Ecto neural progenitor cell (in vitro differentiated cells): ENCODE measurements at regions not wholly inside any gene's neighbourhood (a gene's known extent, or its start where the extent isn't known, plus 50 kb on each side); places are given as distances from the start of the nearest gene placed in this dataset.
"Not testable (repeated sequence)": the region's sequence is repeated elsewhere in the genome, so short reads cannot be mapped to it uniquely, and the experiment has no call there.

ENCODE experiments used
- DNase-seq: peaks from one replicate; pipeline ENCODE4 v3.0.0-alpha.2; 2018; ENCODE audit warnings: low spot score

DNA sequence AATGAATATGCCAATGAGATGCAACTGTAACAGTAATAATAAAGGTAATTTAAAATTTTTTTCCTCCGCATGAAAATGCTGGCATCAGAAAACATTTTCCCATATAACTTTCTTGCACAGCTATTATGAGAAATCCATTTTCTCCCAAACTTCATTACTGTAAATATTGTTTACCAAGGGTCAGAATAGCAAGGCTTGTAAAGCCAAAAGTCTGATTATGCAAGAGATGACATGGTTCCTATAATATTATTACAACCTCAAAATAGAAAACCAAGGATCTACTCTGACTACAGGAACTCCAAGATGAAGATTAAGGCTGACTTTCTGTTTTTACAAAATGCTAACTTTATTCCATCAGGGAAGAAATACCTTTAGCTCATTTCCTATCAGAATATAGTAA, 162.7 kb upstream of the CDK1 start:
- no peak for DNase-seq

DNA sequence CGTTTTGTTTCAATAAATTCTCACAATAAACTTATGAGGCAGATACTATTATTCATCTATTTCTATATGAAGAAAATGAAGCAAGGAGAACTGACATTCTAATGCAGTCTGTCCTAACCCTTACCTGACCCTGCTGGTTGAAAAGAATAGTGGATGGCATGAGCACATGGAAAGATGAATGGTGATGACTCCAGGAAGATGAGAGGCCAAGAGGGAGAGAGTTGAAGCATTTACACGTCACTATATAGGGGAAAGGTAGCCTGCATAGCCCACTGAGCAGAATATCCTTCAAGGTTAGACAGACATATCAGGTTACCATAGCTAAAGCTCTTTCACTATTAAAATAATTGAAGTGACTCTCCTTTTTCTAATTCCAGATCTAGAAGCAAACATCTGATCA, 163.9 kb upstream of the CDK1 start:
- no peak for DNase-seq

DNA sequence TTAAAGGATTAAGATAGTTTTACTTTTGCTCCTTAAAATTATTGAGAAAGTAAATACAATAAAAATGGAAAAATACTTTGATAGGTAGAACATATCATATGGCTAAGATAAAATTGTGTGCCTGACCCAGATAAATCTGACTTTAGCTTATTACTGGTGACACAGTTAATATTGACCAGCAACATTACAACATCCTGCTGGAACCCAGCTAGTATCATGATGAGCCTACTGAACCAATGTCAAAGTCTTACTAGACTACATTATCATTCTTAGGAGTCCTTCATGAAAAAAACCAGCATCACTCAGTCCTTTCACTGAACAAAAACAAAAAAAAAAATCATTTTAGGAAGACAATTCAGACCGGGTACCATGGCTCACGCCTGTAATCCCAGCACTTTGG, 164.8 kb upstream of the CDK1 start:
- no peak for DNase-seq

DNA sequence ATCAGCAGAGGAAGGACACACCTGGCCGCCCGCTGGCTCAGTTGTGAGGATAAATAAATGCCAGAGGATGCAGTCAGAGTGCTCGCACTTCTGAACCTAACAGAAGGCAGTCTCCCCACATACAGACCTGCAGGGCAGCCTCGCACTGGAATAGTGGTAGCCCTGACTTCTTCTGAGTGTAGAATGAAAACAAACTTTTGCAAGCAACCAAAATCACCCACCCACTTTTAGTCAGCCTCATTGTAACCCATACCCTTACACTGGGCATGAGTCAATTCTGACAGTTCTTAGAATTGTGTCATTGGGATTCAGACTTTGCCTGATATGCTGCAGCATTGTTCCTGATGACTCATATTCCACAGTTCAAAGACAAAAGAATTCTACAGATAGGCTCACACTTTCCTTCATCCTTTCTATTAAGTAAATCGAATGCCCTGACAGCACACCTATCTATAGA, 167.0 kb upstream of the CDK1 start:
- DNase-seq = no peak

DNA sequence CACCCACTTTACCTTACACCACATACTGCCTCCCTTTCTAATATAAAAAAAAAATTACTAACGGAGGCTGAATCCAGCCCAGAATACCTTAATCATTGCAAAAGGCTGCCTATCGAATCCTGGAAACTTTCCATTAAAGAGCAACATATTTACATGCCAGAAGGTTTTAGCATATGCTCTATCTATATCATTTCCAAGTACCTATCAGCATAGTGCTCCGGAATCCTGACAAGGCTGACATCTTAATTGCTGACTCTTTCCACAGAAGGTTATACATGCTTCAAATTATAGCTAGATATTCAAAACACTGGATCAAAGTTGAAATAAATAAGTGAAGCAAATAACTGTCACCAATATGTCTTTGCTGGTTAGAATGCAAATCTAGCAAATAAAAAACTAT, 170.9 kb upstream of the CDK1 start:
- no peak for DNase-seq

DNA sequence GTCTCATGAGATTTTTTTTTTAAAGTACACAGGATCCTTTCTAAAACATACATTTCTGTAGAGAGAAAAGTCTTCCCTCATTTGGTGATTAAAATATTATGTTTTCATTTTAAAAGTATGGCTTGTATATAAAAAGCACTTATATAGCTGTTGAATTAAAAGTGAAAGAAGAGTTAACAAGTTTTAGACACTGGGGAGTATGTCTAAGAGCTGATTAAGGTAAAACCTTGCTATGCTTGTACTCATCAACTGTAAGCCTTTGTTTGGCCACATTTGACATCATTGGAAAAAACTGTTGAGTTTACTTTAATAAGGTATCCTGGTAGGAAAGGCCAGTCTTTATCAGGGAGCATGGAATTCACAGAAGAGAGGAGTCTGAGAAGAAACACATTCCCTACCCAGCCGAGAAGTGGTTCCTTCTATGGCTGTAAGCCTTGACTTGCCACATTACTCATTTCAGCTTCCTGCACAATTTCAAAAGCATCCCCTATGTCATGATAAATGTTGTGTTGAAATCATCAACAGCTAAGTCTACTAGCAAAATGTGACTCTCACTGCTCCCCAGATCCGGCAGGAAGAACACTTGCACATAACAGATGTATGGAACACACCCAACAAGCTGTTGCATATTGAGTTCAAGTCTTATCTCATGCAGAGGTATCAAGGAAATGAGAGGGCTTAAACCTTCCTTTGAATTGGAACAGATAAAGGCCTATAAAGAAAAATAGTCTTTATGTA, 171.8 kb upstream of the CDK1 start:
- DNase-seq = no peak

DNA sequence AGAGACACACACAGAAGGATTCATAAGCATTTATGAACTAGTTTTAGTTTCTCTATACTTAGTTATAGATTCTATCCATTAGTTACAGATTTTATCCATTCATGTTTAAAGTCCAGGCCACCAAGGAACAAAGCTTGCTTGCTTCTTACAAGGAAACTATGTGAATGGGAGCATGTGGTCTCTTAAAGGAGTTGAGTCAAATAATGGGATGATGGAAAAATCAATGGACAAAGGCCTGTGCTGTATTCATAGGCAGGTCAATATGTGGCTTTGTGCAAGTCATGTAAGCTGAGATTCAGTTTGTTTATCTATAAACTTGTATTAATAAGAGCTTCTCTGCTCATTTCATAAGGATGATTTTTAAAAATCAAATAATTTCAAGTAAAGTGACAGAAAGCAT, 172.8 kb upstream of the CDK1 start:
- no peak for DNase-seq

DNA sequence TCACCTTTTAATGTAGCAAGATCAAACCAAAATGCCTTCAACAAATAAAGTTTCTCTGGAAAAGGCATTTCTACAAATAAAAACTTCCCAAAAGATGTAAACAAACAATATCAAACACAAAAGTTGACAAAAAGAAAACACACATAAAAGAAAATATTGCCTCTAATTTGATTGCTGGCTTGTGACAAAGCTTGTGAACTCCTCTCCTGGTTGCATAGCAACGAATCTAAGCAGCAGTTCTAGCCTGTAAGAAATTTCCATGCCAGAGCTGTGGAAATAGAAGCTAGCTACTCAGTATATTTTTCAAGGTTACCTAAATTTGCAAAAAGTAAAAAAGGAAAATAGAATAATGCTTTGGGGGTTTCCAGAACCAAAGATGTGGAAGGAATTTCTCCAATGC, 173.9 kb upstream of the CDK1 start:
- no peak for DNase-seq

DNA sequence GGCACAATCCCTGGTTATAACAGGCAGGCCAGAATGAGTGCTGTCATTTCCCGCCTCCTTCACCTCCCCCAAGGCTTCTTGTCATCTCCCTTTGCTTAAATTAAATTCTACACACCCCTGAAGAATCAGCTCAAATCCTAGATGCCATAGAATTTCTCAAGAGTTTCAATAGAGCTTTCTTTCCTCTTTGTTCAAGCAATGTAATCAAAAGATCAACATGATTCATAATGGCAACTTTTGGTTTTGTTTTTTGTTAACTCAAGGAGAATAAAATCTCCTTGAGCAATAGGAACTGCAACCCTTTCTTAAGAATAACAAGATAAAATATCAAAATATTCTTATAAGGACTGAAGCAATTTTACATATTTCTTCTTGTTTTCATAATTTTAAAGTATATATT, 180.8 kb upstream of the CDK1 start:
- DNase-seq = no peak

DNA sequence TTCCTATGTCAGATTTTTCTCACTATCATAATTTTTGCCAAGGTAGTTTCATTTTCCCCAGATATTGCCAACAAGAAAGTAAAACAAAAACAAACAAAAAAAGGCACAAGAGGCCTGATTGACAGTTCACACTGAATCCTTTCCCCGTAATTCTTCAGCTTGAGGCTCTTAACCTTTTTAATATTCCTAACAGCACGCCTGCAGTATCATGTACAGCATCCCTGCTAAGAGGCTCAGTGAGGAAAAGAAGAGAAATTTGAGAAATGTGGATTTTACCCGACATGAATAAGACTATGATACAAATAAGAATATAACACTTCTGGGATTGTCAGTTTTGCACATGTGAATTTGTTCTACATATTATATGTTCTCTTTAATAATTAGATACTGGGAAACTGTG, 182.4 kb upstream of the CDK1 start:
- DNase-seq = no peak

DNA sequence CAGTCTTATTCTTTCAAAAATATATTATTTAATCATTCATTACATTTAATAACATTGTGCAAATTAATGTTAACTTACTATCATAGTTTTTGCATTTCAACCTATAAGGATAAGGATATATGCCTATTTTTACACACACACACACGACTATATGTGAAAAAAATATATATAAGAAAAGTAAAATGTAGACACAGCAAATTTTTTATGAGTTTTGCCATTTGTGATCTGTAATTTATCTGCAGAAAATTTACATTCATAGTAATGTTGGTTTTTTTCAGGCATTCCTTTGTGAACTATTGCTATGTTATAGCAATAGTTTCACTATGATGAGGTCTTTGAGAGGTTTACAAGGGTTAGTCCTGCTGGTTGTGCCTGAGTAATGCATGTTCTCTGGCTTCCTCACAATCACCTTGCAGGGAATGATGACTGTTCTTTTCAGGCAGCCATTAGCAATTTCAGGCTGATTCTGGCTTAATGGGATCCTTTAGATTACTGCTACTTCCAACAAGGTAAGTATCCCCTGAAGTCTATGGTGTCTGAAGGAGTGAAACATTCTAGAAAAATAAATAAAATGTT, 183.7 kb upstream of the CDK1 start:
- DNase-seq = no peak

DNA sequence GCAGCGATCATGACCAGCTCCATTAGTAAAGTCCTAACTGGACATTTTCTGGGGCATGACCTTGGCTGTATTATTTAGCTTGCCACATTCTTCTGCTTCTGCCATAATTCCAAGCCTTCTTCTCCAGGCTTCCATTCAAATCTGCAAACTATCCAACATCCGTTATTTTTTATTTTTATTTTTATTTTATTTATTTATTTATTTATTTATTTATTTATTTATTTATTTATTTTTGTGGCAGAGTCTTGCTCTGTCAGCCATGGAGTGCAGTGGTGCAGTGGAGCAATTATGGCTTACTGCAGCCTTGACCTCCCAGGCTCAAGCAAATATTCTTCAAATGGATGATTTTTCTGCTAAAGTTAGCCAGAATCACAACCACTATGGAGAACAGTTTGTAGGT, 187.2 kb upstream of the CDK1 start:
- no peak for DNase-seq

DNA sequence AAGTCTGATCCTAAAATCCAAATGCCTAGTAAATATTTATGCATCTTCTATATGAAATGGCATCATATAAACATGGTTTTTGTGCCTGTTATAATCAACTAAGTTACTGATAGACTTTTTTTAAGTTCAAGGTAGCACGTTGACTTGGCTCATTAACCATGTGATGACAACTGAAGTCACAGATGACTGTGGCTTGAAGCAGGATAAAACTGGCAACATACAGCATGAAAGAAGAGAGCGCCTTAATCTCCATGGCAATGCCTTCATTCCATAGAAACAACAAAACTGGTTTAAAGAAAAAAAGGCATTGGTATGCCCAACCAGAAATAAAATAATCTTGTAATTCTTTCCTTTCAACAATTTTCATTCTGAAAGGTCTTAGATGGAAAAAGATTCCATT, 188.9 kb upstream of the CDK1 start:
- DNase-seq = no peak

DNA sequence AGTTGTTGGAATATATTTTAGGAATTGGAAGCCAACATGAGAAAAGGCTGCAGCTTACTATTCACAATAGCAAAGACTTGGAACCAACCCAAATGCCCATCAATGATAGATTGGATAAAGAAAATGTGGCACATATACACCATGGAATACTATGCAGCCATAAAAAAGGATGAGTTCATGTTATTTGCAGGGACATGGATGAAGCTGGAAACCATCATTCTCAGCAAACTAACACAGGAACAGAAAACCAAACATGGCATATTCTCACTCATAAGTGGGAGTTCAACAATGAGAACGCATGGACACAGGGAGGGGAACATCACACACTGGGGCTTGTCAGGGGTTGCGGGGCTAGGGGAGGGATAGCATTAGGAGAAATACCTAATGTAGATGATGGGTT, 192.1 kb upstream of the ANK3 start:
- not testable (repeated sequence) for DNase-seq

DNA sequence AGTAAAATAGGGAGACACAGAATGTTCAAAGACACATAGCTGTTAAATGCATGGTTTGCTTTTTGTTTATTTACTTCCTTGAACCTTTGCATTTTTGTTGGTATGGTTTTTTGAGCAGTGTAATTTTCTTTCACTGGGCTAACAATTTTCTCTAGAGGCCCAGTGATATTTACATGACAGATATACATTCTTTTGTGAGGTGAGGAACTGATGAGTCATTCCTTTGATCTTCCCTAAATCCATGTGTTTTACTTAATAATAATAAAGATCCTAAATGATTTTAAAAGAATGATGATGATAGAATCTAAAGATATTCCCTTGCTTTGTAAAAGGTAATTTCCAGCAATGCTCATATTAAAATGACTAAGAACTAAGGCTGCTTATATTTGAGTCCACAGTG, 188.5 kb upstream of the ANK3 start:
- no peak for DNase-seq

DNA sequence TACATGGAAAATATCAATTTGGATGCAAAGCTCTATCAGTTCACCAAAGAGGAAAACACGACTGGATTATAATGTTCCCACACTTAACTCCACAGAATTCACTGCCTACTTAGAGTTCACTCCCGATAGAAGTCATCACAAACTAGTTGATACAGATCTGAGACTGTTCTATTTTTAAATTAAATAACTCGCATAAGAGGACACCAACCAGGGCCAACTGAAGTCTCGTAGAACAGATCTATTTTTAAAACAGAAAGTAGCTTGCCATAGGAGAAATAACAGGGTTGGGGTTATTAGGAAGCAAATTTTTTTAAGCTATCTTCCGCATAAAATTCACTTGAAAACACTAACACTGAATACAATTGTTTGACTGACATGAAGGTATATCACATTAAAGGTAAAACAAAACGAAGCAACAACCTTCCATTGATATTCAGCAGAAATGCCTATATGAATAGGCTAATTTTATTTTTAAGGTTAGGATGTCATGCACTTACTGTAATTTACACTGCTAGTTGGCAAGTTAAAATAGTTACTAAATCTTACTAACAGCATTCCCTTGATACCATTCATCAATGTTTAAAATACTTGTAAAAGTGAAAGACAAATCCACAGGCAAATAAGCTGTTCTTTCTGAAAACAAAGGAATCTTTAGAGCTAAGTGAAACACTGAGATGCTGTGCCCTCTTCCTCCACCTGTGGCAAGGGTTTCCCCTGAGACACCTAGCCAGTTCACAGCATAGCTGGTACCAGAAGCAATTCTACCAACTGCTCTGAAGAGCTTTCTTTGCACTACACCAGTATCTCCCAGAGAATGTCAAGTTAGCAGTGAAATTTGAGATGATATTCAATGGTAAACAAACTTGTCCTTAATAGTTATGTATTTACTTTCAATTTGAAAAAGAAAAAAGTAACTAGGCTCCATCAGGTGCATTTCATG, 186.7 kb upstream of the ANK3 start:
- no peak for DNase-seq

DNA sequence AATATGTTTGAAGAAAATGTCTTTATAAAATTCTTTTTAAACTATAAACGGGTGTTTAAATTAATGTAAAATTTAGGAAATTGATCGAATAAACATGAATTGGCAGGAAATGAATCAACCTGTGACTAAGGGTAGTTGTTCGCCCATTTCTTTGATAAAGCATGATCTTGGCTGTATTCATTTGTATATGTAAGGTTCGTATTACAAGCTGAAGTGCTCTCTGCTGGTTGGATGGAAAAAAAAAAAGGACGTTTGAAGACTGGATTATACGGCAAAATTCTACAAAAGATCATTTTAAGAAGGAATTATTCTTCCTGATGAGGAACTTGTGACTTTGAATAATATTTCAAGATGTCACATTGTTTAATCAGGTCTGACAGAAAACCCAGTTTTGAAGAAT, 185.4 kb upstream of the ANK3 start:
- no peak for DNase-seq

DNA sequence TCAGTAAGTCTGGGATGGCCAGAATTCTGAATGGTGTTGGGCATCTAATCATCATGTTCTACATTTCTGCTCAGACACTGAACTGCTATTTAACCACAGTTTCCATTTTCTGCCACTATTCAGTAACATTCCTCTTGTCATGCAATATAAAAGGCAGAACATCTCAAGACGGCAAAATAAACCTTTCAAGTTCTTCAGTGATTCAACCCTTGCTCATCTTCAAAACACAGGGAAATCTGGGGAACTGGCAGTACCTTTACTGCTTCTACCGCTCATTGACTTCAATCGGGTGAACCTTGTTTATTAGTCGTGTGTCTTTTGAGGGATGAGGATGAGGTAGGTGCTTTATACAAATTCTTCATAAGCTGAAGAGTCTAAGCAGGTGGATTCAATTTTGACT, 184.7 kb upstream of the ANK3 start:
- DNase-seq = no peak

DNA sequence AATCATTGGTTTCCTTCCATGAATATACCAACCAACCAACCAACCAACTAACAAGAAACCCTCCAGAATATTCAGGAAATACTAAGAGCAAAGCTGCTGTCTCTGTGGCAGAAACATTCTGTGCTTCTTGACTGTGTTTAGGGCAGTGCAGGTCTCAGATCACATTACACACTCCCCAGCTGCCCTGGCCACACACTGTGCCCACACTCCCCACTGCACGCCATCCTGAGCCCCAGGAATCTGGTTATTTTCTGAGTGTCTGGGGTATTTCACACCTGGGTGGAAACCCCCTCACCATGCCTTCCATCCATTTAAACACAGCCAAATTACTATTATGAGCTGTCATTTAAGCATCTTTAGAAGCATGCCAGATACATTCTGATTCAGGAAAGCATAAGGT, 183.7 kb upstream of the ANK3 start:
- DNase-seq = peak; percentile 46

DNA sequence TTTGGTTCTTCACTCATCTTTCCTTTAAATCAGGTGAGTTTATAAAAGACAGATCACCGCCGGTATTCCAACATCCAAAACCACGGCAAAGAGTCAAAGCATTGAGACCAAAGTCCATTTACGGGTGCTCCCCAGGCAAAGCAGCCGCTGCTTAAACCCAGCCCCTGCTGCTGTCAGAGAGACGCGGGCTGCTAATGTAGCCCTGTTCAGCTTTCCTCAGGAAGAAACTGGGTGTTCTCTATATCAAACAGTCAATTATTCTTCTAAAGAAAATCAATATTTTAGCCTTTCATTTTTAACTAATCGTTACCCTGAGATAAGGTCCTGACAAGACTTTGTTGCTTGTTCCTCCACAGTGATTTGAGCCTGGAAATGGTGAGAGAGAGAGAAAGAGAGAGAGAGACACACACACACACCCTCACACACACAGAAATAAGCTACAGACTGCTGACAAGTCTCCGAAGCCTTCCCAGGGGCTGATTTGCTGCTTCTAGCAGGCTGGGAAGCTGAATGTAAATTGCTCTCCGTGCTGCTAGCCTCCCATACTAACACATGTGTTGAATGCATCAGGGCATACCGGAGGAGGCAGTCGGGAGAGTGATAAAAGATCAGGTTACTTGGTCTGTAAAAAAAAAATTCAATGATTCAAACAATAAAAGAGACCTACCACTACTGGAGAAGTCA, 183.0 kb upstream of the ANK3 start:
- DNase-seq = peak; percentile 56

DNA sequence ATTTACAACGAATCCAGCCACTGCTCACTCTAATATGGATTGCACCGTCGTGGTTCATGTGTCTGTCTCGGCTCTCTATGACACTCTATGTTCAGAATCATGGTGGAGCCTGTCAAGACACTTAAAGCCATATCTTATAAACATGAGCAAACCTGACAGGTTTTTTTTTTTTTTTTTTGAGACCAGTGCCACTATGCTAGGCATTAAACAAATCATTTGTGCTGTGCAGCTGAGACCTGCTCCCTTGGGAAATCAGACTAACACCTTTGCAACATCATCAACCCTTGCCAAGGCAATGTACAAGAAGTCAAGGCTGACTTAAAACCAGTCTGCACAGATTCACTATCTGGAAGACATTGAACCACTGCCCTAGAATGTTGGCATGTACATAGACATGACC, 181.2 kb upstream of the ANK3 start:
- DNase-seq = no peak

DNA sequence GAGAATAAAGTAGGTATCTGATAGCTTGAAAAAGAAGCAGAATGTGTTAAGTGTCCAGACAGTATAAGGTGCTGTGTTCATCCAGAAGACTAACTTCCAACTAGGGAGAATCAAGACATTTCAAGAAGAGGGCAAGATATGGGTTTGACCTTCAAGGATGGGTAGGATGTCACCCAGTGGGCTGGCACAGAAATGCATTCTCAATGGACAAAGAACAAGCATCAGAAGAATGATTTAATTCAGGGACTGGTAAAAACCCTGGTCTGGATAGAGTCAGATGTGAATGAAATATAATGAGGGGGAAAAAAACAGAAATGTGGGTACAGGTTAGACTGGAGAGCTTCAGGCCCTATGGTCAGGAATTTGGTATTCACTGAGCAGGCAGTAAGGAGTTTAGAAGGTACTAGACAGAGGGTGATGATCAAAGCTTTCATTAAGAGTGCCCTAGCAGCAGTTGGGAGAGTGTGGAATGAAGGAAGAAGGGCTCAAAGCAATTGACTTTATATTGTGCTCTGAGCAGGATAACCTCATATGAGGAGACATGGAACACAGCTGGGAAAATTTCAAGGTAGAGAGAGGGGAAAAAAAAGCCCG, 180.7 kb upstream of the ANK3 start:
- no peak for DNase-seq
